Amniotic epithelial cell (primary cell): ENCODE measurements at regions not wholly inside any gene's neighbourhood (a gene's known extent, or its start where the extent isn't known, plus 50 kb on each side); places are given as distances from the start of the nearest gene placed in this dataset.
"Not testable (repeated sequence)": the region's sequence is repeated elsewhere in the genome, so short reads cannot be mapped to it uniquely, and the experiment has no call there.

Experiments
- DNase-seq: peaks from one replicate; pipeline ENCODE4 v3.0.0-alpha.2; 2010; ENCODE audit warnings: low read depth

DNA sequence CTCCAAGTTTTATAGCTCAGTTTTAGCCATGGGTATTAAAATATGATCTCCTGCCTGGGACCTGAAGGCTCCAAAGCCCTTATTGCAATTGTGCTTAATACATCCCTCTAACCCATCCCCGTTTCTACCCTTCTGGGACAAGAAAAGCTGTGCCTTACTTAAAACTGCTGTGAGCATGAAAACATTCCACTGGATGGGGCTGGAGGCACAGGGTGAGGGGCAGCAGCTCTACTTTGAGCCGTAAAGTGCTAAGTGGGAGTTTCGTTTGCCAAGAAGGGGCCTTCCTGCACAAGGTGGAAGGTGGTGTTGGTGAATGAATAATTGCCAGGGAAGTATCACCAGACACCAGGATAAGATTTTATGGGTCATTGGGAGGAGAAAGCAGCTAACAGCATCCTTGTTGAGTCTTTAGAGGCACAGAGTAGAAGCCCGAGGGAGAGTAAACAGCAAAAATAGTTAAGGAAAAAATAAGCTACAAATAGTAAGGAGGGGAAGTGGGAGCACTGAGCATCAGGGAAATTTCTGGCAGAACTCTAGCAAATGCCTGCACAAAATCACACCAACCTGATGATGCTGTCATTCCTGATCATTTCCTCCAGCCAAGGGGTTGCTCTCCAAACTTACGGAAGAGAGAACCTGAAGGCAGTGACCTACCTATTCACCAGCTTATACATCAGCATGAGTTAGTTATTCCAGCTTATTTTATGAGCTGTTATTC, 218.4 kb downstream of the MREG start:
- DNase-seq = peak; percentile 31

DNA sequence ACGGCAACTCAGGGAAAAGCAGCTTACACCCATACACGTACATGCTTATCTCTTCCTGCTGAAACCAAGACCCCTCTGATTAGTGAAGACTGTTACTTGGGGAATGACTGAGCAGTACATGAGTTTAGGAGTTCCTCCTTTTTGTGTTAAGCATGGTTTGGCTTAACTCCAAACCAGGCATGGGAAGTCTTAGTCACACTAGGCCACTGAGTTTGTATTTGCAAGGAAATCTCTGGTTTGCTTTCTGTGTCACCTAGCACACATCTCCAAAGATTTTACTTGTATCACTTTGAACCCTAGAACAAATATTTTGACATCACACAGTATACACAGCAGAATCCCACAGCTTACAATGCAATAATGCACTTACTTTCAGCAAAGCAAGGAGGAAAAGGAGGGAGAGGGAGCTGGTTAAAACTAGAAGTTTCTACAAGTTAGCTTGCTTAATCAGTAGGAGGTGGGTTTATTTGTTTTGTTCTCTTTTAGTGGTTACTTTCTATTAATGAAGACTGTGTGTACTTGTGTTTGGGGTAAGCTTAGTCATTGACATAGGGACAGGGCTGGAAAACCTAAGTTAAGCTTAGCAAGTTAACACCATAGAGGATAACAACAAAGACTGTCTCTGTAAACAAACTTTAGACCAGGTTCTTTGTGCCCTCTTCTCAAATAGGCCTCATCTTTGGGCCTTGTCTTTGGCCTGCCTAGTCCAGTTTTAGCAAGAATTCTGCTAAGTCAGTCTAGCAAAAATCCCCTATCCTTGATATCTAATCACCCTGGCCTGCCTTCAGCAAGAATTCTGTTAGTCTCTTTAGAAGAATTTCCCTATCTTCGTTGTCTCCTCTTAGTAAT, 219.4 kb downstream of the MREG start:
- peak; percentile 93 for DNase-seq

DNA sequence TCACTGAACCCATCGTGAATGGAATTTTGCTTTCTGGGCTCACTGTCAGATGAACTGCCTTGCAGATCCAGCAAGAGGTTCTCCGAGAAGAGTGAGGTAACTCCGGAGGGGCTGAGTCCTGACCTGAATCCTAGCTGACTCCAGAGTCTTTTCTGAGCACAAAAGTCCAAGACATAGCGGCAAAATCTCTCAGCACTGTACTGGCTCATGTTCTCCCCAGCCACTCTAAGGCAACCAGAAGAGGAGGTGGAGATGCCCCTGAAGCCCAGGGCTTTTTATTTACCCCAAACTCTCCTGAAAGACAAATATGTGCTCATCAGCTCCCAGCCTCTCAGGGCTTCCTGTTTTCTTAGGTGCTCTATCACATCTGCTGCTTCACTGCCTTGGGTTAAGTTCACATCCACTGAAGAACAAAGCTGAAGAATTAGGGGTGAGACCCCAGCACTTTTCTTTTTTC, 221.8 kb downstream of the MREG start:
- DNase-seq = no peak

DNA sequence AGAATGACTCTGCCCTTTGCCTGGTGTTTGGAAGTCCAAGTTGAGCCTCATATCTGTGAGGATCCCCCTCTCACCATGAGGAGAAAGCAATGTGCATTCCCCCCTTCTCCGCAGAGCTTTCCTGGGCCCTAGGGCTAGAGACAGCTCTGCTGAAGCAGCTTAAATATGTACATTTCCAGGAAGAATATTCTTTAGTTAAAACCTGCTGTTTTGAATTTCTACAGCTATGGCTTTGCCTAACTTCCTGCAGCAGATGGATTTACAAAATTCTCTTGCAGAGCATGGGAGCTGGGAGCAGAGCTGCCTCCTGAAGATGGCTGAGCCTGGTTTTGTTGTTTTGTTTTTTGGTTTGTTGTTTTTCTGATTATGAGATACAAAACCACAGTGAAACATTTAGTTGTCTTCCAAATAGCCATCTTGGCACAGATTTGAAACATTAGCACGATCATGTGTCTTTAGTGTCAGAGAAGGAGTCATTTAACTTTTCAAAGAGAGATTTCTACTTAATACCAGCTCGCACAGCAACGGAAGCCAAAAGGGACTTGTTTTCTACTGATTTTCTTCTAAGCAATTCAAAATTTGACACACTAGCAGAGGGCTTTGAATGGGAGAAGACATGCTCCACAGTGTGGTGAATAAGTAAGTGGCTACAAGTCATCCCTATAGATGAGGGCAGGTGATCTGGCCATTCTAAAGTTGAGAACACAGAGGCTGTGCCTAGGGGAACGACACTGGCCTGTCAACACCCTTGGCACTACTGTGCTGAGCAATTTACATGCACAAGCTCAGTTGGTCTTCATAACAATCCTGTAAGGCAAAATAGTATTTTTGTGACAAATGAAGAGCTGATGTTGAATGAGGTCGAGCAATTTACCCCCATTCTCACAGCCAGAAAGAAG, 222.6 kb downstream of the MREG start:
- no peak for DNase-seq

DNA sequence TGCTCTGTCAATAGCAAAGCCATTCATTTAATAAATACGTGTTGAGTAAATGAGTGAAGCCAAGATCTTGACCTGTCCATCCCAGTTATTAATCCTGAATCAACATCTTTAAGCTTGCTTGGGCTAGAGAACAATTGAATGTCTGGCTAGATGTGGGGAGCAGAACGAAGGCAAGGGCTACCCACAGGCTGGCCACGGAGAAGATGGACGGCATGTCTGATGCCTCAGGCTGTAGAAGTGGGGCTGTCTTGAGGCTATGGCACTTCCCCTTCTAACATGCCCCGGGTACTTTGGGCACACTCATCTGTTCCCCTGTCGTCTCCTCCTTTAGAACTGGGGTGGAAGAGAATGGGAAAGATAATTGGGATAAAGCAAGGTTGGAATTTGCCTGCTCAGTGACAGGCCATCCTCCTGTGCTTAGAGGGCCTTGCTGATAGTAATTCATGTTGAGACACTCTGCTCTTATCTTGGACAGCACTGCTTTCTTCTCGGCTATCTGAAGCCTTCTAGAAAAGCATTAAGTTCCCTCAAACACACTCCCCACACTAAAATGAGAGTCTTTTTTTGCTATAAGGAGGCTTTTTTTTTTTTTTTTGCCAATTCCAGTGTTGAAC, 225.7 kb downstream of the MREG start:
- DNase-seq = no peak

DNA sequence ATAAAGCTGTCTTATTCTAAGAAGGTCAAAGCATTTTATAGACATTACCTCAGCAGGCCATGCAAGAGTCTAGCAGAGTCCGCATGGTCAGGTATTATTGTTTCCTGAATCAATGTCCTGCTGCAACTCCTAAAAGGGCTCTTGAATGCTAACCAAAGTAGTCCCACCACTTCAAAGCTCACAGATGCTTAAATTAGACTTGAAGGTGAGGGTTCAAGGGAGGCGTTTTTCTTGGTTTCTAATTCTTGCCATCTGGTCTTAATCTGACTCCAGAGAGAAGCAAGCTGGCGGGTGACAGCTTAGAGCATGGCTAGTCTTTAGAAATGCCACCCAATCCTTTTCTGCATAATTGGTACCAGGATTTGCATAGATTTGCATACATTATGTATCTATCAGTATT, 226.3 kb downstream of the MREG start:
- DNase-seq = no peak

DNA sequence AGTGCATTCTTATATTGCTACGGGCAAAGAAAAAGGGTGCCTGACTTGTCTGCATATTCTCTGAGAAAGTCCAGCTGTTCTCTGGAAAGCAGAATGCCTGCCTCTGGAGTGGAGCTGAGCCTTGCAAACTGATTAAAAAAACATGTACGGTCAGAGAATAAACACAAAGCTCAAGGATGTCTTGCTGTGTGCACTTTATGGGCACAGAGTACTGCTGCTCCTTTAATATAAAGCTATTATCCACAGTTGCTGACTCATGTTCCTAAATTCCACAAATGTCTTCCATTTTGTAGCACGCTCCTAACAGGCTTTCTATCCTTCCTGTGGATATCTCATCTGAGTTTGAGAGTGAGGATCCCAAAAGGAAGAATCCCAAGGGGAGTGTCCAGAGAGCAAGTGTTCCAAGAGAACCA, 229.0 kb downstream of the MREG start:
- DNase-seq = peak; percentile 58

DNA sequence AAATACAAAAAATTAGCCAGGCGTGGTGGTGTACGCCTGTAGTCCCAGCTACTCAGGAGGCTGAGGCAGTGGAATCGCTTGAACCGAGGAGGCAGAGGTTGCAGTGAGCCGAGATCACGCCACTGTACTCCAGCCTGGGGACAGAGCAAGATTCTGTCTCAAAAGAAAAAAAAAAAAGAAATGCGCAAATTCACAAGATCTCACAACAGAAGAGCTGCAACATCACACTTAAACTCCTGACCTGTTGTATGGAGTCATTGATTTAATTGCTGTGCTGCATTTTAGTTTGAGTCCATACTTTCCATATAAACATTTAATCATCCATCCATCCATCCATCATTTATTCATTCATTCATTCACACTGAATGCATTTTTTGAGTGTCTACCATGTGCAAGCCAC, 229.7 kb downstream of the MREG start:
- not testable (repeated sequence) for DNase-seq

DNA sequence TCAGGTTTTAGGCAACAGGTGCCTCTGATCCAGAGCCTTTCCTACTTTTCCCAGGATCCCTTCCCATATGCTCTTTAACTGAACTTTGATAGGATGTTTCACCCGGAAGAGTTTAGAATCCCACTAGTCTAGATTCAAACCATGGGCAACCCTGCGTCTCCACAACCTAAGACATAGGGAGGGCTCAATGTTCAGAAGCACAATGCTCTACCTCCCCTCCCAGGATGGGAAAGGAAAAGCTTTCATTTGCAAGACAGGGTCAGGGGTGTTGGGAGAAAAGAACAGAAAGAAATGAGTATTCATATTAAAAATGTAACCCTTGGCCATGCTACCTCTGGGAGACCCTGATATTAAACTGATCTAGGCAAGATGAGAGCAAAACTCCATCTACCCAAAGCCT, 230.4 kb downstream of the MREG start:
- no peak for DNase-seq

DNA sequence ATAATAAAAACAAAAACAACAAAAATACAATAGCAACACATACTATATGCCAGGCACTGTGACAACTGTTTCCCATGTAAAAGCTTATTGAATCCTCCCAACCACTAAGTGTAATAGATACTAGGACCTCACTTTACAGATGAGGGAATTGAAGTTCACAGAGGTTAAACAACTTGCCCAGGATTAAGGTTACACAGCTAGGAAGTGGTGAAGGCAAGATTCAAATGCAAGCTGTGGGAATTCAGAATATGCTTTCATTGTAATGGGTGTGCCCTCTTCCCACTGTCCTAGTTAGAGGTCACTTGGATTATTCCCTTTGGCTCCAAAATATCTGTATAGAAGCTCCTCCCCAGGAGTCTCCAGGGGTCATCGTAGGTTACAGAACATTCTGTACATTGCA, 231.1 kb downstream of the MREG start:
- no peak for DNase-seq

DNA sequence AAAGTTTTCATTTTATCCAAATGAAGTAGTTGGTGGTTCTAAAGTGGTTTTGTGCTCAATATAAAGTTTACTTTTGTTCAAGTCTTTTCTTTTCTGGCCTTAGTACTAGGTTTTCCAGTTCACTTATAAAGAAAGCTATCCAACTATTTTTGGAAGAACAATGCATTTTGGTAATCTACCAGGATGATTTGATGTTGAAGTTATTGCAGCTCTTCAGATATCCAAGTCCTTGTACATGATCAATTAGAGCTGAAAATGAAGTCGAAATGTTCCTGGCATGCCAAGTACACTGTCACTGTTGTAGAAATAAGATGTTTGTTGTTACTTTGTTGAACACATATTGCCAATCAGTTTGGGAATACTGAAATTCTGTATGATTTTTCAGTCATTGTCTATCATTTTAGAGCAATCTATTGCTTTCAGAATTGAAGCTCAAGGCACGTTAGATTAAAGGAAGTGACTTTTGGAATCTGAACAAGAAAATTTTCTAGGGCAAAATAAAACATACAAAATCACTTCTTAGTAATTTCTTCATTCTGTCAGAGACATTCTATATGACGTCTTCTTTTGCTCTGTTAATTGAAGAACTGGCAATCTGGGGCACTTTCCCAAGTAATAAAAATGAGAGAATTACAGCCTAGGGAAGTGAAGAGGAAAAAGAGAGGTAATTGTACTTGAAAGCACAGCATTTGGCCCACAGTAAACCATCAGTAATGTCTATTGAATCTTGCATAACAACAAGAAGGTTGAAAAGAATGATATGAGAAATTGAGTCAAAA, 232.3 kb downstream of the MREG start:
- DNase-seq = no peak

DNA sequence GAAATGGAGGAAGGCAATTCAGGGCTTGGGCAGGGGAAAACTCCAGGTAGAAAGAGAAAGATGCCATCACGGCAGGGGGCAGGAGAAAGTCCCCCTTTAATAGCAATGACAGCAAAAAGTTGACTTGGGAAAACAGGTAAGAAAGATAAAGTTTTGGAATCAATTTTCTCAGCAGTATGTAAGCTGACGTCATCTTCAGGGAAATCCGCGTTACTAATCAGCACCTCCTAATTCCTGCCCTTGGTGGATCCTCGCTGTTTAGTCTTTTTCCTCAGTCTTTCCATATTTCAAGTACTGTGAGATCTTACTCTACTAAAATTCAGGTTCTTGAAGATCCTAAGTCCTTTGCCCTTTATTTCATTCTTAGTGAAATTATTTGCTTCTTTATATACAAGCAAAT, 233.0 kb downstream of the MREG start:
- DNase-seq = no peak

DNA sequence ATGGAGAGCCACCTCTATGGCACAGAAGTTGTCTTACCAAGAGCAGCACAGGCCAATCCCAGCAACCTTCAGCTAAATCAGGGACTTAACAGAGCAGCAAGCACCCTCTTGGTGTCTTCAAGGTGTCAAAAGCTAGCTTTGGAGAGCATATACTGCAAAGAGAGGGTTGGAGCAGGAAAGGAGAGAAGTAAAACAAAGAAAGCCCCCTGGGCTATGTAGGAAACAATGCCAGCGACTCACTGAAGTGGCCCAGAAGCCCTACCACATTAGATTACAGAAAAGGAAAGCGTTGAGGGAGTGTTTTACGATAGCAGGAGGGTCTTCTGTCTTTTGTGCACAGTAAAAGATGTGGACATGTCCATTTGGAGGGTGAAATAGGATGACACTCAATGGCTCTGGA, 233.4 kb downstream of the MREG start:
- no peak for DNase-seq

DNA sequence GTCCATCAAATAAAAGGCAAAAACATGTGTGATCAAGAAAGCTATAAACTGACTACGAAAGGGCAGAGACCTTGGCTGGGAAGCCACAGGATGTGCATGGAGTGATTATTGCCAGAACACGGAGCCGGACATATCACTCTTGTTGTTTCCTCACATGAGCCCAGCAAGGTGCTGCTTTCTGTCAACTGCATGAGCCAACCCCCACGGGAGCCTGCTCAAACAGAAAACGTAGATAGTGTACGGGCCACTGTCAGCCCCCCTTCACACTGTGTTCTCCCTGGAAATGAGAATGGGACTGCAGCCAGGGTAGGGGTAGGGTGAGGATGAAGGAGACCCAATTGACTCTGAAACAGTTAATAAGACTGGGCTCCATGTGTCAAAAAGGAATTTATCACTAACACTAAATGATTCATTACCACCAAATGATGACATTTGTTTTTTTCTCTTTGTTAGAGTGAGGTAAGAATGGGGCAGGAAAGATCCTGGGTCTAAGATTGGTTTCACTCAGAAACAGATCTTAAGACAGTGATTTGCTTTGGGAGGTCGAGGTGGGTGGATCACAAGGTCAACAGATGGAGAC, 235.8 kb downstream of the MREG start:
- no peak for DNase-seq

DNA sequence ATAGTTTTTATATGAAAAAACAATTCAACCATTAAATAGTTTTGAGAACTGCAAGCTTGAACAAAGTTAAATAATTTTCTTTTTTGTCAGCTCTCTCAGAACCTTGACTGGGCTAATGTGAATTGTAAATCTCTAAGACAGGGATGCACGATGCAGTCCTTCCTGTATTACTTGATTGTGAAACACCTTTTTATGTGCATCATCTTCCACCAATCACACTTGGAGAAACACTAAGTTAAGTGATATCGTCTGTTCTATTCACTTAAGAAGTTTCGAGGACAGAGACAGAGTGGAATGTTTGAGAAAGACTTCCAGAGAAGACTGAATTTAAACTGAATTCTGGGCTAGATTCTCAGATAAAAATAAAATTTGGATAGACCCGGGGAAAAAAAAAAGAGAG, 238.2 kb downstream of the MREG start:
- peak; percentile 71 for DNase-seq

DNA sequence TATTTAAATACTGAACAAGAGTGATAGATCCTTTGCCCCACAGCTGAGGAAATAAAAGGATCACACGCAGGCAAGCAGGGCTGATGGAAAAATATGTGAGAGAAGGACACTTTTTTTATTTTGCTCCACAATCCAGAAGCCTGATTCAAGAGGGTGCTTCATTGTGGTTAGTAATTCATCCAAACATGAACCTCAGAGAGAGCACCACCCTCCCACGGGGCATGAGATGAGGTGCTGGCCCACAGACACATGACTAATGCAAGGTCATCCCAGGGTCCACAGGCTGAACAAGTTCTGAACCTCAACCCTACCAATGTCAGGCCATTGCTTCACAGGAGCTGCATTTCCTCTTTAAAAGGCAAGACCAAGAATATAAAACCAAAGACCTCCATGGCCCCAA, 239.6 kb downstream of the MREG start:
- DNase-seq = peak; percentile 98

DNA sequence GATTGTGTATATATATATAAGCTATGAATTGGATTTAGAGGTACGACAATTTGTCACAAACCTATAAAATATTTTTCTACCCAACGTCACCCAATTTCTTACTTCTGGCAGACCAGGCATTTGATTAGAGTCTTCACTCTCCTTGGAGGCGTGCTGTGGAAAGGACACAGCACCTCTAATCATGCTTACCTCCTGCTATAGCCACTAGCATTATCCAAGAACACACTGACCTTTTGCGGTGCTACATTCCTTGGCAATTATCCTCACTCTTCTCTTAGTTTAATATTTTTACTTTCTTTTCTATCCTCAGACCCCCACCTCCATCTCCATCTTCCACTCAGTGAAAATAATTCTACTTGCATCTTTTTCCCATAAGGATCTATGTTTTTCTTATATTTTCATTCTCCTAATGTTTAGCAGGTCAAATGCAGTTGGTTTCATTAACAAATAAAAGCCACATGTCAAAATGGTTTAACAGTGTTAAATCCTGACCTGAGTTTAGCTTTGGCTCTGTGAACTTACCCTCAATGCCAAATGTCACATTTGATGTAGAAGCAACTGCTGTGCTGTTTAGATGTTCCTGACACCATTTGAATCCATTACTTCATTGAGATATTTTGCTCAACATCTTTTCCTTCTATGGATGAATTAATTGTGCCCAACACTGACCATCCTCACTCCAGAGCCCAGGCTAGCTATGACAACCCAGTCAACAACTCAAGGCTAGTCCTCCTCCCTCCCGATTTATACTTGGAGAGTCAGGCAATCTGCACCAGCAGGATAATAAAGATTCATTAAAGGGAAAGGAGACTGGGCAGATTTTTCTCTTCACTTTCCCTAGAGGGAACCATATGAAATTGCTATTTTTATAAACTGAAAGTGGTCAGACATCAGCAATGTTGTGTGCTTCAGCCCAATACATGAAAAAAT, 240.5 kb downstream of the MREG start:
- no peak for DNase-seq

DNA sequence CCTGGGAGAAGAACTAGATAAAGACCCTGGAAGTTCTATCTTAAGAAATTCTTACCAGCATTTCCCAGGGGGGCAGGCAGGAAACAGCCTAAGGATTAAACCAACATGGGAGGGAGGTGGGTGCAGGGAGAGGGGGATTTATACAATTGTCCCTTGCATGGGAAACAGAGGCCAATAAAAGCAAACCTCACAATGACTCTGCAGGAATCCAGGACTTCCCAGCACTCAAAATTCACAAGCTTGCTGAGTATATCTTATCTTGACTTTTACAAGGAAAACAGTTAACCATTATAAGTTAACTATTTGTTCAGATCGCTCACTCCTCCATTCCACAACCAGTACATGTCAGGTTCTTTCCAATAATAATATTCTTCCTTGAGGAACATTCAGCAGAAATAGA, 241.3 kb downstream of the MREG start:
- DNase-seq = peak; percentile 40

DNA sequence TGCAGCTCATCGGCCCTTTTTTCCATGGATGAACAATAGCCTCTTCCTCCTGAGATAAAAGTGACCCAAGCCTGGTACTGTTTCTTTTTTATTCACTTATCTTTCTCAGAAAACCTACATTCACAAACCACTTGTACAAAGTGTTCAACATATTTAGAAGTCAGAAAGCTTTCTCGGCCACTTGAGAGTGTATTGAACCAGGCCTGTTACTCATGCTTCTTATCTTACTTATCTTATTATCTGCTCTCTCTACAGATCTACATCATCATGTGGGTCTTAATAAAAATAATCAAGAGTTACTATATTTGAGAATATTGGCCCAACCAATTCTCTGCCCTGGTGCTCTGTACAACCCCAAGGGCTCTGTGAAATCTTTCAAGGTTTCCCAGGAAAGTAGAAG, 242.1 kb downstream of the MREG start:
- peak; percentile 42 for DNase-seq

DNA sequence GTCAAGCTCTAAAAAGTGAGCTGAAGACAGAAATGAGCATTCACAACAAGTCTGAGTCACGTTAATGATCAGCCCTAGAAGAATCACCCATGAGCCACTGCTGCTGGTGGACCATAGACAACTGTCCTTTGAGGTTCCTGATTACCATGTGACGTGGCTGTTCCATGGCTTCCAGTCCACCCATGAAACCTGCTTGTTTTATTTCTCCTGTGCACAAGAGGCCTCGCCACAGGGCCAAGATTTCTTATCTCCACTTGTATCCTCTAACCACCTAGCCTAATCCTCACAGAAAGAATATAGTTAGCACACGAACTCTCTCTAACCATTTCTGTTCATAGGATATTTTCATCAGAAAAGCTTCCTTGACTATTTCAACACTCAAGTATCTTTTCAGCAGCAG, 242.7 kb downstream of the MREG start:
- DNase-seq = no peak
